ENCODE measurements at regions not wholly inside any gene's neighbourhood (a gene's known extent, or its start where the extent isn't known, plus 50 kb on each side); places are given as distances from the start of the nearest gene placed in this dataset.

DNA sequence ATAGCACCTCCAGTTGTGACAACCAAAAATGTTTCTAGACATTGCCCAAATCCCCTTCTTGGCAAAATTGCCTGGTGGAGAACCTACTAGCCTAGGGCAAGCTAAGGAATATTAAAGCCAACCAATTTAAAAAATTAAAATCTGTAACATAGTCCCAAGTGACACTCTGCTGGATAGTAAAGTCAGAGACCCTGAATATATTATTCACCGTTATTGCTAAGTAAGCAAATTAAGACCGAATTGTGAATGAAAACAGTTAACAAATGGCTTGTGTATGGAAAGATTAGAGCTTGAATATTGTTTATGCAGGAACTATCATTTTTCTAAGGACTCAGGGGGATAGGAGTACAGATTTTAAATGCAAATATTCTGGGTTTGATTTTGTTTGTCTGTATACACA, 208.1 kb downstream of the DMAC1 start:
- TF ChIP-seq GATA3 (IDR thresholded peaks at IDR 0.05; ENCODE audit: low read depth, low read length): no peak
- TF ChIP-seq GATA2 (IDR thresholded peaks at IDR 0.05; ENCODE audit: low read depth, low read length): no peak

DNA sequence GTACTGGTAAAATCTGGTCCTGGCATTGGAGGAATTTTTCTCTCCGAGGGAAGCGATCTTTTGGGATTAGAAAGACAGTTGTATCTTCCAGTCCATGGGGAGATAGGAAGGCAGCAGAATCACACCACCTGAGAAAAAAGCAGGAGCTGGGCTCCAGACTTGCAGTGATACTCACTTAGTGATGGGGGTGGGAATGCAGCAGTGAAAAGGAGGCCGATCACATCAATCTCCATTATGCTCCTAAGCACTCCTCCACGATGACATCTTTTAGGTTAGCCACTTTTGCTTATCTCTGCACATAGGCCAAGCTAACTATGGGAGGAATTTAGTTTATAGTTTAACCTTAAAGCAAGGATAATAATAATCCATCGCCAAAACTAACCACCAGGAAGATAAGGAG, 219.0 kb downstream of the DMAC1 start:
- TF ChIP-seq GATA3 (IDR thresholded peaks at IDR 0.05; ENCODE audit: low read depth, low read length) (no peak), GATA2 (IDR thresholded peaks at IDR 0.05; ENCODE audit: low read depth, low read length) (no peak)

DNA sequence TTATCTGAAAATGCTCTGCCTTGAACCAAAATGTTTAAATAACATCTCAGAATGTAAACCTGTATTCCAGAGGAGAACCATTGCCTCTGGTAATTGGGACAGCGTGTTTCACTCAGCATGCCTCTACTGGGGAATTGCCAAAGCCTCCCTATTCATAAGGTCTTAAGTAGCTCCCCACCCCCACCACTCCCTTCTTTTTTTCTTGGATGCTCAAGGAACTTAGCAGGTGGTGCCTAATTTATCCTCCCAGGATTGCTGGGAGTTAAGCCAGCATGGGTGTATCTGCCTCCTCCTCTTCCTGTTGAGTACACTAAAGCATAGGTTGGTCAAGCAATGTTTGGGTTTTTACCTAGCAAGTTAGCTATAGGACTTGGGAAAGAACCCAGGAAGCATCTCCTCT, 220.2 kb downstream of the DMAC1 start:
- TF ChIP-seq GATA2 (IDR thresholded peaks at IDR 0.05; ENCODE audit: low read depth, low read length) (no peak), GATA3 (IDR thresholded peaks at IDR 0.05; ENCODE audit: low read depth, low read length) (no peak)

DNA sequence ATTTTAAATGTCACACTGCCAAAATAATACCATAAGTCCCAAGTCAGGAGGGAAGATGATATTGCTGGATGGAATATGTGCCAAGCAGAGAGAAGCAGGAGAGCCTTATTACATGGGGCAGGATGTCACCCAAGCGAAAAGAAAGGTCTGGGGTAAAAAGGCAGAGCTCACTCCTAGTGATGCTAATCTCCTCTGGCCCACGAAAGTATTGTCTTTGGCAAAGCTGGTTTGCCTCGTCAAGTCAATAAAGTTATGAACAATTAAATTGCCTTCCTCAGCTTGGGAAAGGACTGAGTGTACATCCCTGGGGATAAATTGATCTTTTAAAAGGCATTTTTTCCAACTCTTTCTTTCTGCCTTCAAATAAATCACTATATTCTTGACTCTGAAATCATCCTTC, 220.6 kb downstream of the DMAC1 start:
- TF ChIP-seq GATA3 (IDR thresholded peaks at IDR 0.05; ENCODE audit: low read depth, low read length) (no peak), GATA2 (IDR thresholded peaks at IDR 0.05; ENCODE audit: low read depth, low read length) (no peak)

DNA sequence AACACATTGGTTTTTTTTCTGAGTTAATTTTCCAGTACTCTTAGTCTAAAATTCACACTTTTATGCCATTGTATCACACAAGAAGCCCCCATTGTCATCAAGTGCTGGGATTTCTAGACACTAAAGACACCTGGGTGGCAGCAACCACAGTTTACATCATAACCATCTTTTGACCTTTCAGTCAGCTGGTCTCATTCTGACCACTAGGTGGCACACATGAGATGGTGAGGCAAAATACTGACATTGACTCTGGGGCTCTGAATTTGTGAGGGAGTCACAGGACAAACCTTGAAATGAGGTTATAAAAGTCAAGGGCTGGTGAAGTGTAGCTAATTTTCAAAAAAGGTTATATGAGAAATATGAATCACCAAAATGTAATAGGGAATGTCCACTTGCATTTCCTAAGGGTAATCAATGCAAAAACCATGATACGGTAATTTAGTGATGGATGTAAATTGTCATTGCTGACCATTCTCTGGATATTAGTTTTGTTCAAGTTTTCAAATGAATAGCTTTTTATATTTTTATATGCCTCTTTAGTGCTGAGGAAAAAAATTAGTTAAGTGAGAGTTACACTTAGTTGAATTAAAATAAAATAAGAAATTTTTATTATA, 229.4 kb downstream of the DMAC1 start:
- no peak for TF ChIP-seq GATA3 (IDR thresholded peaks at IDR 0.05; ENCODE audit: low read depth, low read length)
- no peak for TF ChIP-seq GATA2 (IDR thresholded peaks at IDR 0.05; ENCODE audit: low read depth, low read length)

DNA sequence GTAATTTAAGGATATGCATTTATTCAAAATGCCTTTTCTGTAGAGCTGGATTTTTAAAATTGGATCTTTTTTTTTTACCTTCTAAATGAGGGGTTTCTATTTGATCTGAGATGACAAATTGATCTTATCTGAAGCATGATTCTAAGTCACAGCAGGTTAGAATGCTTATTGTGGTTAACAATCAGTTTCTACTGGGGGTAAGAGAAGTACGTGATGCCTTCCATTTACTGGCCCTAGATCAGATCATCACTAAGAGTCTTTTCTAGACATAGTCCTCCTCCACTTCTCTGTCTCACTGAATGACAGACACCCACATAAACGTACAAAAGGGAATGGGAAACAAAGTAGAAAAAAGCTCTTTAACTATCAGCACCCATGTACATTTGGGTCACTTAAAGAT, 231.9 kb downstream of the DMAC1 start:
- no peak for TF ChIP-seq GATA2 (IDR thresholded peaks at IDR 0.05; ENCODE audit: low read depth, low read length)
- no peak for TF ChIP-seq GATA3 (IDR thresholded peaks at IDR 0.05; ENCODE audit: low read depth, low read length)

DNA sequence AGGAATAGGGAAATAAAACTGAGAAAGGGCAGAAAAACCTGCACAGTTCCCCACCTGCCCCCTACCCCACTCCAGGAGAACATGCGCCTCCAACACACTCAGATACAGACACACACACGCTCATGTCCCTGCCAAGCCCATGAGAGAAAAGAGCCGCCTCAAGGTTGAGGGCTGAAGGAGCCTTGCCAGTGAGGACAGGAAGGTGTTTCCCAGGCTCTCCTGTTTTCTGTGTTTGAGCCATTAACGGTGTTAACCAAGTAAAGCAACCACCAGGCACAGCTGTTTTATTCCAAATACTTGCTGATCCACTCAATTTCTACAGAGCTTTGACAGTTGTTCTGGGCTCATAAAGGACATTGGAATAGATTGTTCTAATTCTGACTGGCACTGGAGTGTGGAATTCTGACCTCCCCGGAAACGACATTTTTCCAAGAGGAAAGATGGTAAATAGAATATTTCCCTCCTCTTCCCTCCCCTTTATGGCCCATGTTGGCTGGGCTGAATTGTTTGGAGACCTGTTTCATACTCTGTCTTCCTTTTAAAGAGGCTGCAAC, 238.0 kb downstream of the DMAC1 start:
- no peak for TF ChIP-seq GATA3 (IDR thresholded peaks at IDR 0.05; ENCODE audit: low read depth, low read length)
- TF ChIP-seq GATA2 (IDR thresholded peaks at IDR 0.05; ENCODE audit: low read depth, low read length): no peak

DNA sequence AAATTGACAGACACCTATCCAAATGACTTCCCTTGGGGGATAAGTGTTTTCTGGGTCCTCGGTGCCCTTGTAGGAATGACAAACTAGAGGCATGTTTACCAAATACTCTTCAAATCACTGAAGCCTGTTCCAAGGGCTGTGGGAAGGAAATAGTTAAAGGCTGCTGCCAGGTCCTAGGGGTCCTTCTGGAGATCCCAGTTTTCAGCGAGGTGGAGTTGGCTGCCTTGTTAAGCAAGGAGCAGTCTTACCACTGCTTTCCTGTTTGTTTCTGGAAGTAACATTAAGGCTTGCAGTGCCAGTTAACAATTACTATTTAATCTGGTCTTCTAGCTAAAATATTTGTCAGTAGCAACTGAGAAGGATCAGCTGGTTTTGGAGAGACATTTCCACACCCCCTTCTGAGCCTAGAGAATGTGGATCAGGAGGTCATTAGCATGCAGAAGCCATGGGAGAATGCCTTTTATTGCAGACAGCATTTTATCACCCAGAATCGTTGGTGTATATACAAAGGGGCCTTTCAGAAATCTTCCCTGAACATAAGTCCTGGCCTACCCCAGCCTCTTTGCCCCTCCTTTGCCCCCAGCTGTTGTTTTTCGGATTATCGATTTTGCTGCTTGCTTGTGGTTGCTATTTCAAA, 238.8 kb downstream of the DMAC1 start:
- TF ChIP-seq GATA3 (IDR thresholded peaks at IDR 0.05; ENCODE audit: low read depth, low read length): no peak

DNA sequence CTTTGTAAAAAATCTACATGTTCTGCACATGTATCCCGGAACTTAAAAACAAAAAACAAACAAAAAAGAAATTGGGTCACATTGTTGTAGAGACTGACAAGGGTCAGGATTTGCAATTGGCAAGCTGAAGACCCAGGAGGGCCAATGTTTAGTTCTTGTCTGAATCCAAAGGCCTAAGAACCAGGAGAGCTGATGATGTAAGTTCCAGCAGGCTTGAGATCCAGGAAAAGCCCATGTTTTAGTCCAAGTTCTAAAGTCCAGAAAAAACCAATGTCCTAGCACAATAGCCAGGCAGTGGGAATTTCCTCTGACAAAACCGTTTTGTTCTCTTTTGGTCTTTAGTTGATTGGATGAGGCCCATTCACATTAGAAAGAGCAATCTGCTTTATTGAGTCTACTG, 244.9 kb downstream of the DMAC1 start:
- TF ChIP-seq GATA2 (IDR thresholded peaks at IDR 0.05; ENCODE audit: low read depth, low read length) (no peak), GATA3 (IDR thresholded peaks at IDR 0.05; ENCODE audit: low read depth, low read length) (no peak)

DNA sequence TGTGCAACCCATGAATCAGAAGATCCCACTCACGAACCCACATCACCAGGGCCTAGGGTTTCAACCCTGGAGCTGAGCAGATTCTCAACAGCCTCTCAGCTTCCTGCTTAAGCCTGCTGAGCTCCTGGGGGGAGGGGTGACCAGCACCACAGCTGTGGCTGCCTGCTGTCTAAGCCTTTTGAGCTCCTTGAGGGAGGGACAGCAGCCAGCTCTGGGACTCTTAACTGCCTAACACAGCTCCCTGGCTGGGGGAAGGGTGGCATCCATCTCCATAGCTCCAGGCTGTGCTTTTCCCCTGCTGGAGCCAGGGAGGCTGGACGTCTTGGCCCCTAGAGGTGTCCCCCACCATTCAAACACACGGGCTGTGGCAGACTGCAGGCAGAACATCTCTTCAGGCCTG, 250.3 kb downstream of the DMAC1 start:
- TF ChIP-seq GATA2 (IDR thresholded peaks at IDR 0.05; ENCODE audit: low read depth, low read length): no peak
- no peak for TF ChIP-seq GATA3 (IDR thresholded peaks at IDR 0.05; ENCODE audit: low read depth, low read length)

DNA sequence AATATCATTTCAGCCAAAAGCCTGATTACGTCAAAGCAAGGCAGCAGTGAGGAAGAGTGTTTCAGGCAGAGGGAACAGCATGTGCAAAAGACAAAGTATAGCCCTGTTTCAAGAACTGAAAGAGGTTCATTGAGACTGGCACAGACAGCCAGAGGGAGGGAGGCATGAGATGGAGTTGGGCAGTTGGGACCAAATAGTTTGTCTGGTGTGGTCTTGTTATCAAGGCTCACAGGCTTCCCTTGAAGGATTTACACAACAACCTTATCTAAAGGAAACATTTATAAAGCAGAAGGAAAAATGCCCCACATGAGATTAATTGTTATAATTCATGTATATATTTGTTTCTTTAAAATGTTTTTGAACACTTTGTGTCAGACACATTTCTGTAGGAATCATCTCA, 253.3 kb downstream of the DMAC1 start:
- TF ChIP-seq GATA2 (IDR thresholded peaks at IDR 0.05; ENCODE audit: low read depth, low read length): no peak
- TF ChIP-seq GATA3 (IDR thresholded peaks at IDR 0.05; ENCODE audit: low read depth, low read length): no peak

DNA sequence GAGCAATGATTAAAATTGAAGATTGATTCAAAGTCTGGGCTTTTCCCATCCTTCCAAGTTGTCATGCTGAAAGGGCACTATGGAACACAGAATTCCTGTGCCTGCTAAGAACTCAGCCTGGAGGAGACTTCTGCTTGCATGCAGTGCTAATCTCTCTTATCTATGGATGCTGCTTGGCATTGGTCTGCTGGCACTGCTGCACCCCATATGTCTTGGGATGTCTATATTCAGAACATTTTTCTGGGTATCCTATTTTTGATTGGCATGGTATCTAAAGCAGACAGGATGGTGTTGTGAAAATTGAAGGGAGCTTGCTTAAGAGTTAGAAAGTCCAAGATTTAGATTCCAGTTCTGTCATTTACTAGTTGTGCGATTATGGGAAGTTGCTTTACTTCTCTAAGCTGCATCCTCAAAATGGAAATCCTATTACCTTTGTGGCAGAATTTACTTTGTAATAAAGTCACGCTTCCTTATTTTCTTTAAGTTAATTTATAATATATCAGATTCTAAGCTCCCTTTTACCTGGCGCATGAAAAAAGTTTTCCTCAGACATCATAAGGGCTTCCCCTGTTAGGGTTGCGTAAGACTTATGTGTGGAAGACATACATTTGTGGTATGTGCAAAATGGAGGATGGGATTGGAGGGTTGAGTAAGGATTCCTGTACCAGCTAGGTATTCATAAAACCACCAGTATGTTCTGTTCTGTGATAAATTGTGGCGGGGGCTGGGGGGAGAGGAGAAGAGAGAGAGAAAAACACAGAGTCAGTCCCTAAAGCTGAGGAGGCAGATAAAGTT, 254.0 kb downstream of the DMAC1 start:
- TF ChIP-seq GATA2 (IDR thresholded peaks at IDR 0.05; ENCODE audit: low read depth, low read length) (no peak), GATA3 (IDR thresholded peaks at IDR 0.05; ENCODE audit: low read depth, low read length) (no peak)

DNA sequence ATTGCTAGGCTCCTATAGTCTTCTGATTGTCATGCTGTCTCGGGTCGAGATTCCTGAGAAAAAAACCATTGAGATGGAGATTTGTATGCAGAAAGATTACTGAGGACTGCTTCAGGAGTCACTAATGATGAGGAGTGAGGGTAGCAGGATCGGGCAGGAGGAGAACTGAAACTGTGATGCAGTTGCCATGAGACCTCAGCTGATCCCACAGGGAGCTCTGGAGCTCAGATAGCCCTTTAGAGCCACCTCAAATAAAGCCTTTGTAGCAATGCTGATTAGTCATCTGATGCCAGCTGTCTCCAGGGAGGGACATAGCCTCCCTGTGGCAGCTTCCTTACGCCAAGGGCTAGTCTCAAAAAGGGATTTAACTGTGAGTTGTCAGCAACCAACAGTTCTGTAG, 256.9 kb downstream of the DMAC1 start:
- TF ChIP-seq GATA3 (IDR thresholded peaks at IDR 0.05; ENCODE audit: low read depth, low read length) (no peak), GATA2 (IDR thresholded peaks at IDR 0.05; ENCODE audit: low read depth, low read length) (no peak)

DNA sequence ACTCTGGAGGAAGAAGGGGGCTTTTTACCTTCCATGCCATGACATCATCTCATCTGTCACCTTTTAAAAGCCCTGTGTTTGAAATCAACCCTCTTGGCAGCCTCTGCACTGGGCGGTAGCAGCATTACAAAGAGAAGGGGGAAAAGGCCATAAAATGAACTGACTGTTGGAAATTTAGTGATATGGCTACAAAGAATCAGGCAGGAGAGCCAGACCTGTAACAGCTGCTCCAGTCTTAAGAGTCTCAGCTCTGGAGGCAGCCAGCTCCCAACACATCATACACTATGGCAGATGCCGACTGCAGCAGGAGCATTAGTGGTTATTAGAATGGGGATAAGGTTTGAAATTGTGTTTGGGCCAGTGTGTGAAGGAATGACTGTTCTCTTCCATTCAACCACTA, 257.5 kb downstream of the DMAC1 start:
- TF ChIP-seq GATA3 (IDR thresholded peaks at IDR 0.05; ENCODE audit: low read depth, low read length) (no peak), GATA2 (IDR thresholded peaks at IDR 0.05; ENCODE audit: low read depth, low read length) (no peak)

All from SH-SY5Y (cell line).